GM18519 (cell line): ENCODE measurements at regions not wholly inside any gene's neighbourhood (a gene's known extent, or its start where the extent isn't known, plus 50 kb on each side); places are given as distances from the start of the nearest gene placed in this dataset.
"Not testable (repeated sequence)": the region's sequence is repeated elsewhere in the genome, so short reads cannot be mapped to it uniquely, and the experiment has no call there.

Experiments used
- ATAC-seq: cut with Tn5 transposase; IDR thresholded peaks from one replicate; pipeline ENCODE4 v1.9.1; 2021; ENCODE audit warnings: mild to moderate bottlenecking, moderate library complexity; ENCODE audit not compliant: unreplicated experiment, low FRiP score

DNA sequence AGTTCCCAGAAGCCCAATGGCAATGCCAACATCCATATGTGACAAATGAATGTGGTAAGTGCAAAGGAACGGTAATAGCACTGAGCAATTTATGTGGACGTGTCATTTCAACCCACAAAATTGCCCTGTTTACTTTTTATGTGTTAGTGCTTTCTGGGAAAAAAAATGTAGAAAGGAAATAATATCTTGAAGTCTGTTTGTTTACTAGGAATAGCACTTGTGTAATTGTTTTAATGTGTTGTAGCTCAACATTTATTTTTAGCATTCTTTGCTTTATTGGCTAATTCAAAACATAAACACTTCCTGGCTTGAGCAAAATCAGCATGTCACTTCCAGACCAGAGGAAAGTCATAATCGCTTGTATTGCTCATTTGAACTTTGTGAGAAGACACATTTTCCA lies 224.8 kb upstream of the KCNK2 start:
- ATAC-seq, result no peak

DNA sequence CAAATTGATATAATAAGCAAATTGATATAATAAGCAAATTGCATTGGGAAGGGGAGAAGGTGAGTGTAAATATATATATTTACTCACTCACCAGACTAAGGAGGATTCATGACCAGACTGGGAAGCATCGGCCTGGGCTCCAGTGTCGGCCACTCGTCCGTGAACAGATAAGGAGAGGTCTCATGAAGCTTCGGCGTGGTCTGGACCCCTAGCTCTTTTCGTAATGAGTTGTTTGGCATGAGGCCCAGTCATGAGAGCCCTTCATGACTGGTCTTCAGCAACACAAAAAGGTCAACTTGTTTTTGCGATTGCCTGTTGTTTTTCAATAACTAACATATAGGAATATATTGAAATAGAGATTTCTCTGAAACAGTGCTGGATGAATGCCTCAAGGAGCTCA lies 222.9 kb upstream of the KCNK2 start:
- no peak for ATAC-seq

DNA sequence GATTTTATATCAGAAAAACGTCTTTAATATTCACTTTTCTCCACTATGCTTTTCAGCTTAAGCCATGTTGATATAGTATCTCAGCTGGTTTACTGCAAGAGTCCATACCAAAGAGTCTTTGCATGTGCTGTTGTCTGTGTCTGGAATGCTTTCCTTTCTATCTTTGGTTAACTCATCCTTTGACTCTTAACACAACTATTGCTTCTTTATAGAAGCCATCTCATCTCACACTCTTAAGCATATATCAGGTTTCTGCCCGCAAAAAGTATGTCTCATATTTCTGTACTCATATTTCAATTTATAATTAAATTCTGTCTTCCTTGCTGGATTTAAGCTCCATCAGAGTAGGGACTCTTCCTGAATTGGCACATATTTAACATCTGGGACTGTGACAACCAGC lies 220.9 kb upstream of the KCNK2 start:
- ATAC-seq, result no peak

DNA sequence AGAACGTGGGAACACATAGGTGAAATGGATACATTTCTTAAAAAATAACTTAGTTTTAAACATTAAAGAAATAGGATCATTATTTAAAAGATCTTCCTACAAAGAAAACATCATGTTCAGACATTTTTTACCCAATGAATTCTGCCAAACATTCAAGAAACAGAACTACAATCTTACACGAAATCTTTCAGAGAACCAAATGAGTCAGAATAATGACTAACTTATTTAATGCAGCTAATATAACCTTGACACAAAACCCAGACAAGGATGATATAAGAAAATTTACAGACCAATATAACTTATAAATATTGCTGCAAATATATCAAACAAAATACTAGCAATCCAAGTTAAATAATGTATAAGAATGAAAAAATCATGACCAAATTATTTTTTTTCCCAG lies 220.1 kb upstream of the KCNK2 start:
- ATAC-seq, result no peak

DNA sequence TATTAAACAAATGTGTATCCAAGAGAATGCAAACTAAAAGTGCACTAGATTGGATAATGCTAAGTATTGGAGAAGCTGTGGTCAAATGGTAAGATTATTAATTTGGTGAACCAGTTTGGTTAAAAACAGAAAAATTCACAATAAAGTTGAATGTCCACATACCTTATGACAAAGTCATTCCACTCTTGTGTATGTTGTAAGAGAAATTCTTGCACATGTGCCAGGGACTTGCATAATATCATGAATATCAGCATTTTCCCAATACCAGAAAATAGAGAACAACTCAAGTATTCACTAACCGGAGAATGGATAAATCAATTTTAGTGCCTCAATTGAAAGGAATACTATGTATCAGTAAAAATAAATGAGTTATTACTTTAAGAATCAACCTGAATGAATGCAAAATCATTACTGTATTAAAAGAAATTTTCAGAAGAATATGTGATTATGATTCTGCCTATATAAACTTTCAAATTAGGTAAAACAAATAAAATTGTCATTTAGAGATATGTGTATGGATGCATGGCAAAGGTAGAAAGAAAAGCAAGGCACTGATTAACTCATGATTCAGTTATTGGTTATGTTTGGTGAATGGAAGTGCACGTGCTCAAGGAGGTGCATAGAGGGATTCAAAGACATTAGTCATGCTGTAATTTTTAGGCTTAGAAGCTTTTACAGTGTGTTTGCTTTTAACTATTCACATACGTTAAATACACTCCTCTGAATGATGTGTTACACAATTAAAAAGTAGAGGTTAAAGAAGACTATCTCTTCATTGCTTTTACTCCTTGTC lies 217.4 kb upstream of the KCNK2 start:
- ATAC-seq, result no peak

DNA sequence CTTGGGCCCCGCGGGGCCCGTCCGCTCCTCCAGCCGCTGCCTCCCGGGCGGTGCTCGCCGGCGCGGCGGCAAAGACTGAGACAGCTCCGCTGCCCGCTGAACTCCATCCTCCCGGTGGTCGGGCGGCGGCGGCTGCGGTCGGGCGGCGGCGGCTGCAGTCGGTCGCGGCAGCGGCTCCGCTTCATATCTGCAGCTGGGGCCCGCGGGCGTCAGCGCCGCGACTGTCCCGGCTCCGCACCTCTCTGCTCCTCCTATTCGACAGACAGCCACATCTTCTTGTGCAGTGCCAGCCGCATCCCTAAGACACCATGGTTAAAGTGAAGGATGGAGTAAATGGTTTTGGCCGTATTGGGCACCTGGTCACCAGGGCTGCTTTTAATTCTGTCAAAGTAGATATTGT lies 212.1 kb upstream of the KCNK2 start:
- not testable (repeated sequence) for ATAC-seq

DNA sequence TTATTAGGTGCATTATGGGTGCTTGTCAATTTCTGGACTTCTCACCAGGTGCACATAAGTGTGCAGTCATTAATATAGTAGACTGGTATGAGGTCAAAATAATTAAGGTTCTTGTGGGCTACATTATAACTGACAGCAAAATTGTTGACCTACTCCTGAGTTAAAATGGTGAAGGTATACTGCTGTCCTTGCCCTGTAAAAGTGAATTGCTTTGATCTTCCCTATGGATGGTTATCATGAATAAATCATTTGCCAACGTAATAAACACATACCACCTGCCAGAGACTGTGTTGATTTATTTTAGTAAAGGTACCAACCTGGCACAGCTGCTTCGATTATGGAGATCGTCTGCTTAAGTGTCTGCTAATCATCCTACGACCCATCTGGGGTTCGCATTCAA lies 201.6 kb upstream of the KCNK2 start:
- no peak for ATAC-seq

DNA sequence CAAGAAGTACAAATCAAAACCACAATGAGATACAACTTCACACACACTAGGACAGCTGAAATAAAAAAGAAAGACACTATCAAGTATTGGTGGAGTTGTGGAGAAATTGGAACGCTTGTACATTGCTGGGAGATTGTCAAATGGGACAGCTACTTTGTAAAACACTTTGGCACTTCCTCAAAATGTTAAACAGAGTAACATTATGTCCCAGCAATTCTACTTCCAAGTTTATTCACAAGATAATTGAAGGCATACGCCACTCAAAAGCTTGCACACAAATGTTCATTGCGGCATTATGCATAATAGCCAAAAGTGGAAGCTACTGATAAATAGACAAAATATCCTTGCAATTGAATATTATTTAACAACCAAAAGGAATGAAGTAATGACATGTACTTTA lies 199.9 kb upstream of the KCNK2 start:
- ATAC-seq, result no peak

DNA sequence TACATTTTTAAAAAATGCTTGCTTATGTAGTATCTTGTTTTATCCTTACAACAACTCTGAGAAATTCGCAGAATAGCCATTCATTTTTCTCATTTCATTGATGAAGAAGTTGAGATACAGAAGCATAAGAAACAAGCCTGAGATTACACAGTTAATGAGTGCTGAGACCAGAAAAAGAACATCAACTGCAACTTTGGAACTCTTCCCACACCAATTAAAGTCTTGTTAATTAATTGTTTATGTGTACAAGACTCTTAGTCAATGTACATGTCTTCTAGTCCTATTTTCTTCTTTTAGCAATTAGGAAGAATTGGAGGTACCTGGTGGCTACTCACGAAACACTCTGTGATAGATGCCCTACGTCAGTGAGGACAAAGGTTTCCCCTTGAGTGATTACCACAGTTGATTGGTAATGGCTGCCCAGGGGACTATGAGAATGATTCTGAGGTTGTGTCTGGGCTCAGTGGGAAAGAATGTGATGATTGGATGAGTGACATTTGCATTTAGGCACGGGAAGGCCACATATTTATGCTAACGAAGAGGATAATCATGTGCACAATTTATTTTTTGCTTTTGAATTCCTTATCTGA lies 187.4 kb upstream of the KCNK2 start:
- no peak for ATAC-seq

DNA sequence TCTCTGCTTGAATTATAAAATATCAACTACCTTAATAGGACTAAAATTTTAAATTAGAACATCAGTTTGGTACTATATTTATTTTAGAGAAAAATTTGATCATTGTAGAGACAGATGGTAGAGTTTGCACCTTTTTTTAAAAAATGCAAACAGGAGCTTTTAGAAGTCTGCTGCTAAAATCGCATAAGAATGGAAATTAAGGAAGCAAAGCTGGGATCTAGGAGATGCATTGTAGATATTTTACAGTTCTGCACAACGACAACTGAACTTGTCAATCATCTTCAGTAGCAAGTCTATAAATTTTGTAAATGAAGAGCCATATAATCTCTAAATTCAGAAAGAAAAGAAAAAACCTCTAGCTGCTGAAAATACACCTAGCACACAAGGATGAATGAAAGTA lies 185.6 kb upstream of the KCNK2 start:
- no peak for ATAC-seq

DNA sequence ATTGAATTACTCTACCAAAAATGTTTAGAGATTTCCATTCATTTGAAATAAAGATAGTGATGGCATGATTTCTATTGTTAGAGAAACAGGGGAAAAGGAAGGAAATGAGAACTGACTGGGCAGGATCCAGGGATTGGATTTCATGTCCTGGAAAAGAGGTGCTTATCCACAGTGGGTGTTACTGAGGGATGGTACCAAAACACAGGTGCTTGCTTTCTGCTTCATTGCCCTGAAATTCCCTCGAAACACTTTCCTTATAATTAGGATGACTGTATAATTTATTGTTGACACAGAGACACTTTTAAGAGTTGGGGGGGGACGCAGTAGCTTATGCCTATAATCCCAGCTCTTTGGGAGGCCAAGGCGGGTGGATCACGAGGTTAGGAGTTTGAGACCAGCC lies 185.0 kb upstream of the KCNK2 start:
- ATAC-seq, result no peak

DNA sequence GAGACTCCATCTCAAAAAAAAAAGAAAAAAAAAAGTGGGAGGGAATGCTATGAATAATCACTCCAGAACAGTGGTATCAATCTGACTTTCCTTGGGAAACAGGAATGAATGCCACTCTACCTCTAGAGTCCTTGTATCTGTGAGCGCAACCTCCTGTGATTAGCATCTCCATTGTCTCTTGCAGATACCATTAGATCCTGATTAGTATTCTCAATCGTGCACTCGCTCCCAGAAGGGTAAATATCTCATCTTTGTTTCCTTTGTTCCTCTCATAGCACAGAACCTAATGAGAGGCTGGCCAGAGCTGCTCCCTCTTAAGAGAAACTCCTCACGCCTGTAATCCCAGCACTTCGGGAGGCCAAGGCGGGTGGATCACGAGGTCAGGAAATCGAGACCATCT lies 184.4 kb upstream of the KCNK2 start:
- ATAC-seq, result no peak

DNA sequence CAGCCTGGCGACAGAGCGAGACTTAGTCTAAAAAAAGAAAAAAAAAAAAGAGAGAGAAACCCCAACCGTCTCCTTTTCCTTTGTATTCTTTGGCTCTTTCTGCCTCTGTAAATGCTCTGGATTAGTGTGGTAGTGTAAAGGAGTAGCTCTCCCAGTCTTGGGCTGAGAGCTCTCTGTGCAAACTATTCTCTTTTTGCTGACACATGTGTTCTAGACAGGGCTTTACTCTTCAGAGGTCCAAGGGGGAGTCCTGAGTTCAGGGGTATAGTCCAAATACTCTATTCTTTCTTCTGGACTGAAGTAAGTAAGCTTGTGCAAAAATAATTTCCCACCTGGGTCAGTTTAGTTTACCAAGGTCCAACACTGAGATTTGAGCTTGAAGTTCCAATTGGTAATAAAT lies 183.8 kb upstream of the KCNK2 start:
- ATAC-seq, result no peak

DNA sequence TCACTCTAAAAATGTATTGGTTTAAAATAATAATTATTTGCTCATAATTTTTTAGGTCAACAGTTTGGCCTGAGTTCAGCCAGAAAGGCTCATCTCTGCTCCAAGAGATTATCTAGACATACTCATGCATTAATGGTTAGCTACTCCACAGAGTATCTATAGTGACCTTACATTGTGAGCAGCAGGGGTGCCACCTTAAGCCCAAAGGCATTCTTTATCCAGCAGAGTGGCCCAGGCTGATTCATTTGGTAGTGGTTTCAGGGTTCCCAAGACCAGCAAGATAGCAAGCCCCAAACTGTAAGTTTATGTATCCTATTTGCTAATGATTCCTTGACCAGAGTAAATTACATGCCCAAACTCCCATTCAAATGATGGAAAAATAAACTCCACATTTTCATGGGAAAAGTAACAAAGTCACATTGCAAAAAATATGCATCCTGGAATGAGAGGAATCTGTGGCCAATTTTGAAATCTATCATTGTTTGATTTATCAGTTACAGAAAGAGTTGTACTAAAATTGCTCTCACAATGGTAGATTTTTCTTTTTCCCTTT lies 182.6 kb upstream of the KCNK2 start:
- ATAC-seq, result no peak

DNA sequence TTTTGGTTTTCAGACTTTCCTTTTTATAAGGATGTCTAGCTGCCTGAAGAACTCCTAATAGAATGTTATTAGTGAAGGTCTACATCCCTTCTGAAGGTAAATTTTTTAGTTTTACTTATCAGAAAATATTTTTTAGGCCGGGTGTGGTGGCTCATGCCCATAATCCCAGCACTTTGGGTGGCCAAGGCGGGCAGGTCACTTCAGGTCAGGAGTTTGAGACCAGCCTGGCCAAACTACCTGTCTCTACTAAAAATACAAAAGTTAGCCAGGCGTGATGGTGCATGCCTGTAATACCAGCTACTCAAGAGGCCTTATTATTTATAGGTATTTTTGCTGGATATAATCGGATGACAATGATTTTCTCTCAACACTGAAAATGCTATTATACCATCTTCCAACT lies 181.9 kb upstream of the KCNK2 start:
- ATAC-seq, result no peak

DNA sequence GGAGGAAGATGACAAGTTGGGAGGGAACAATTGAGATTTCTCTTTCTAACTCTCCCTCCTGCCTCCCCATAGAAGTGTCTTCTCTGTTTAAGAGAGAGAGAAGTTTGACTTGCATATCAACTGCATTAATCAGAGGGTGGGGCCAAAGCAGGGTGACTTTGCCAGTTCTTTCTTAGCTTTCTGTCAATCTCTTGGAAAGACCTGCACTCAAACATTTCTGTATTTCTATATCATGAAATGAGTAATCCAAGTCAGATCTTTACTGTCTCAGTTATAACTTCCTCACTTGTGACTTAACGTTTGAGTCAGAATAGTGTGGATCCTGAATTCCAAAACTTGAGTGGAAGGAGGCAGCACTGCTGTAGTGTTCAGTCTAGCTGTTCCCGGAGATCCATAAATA lies 180.8 kb upstream of the KCNK2 start:
- ATAC-seq, result no peak

DNA sequence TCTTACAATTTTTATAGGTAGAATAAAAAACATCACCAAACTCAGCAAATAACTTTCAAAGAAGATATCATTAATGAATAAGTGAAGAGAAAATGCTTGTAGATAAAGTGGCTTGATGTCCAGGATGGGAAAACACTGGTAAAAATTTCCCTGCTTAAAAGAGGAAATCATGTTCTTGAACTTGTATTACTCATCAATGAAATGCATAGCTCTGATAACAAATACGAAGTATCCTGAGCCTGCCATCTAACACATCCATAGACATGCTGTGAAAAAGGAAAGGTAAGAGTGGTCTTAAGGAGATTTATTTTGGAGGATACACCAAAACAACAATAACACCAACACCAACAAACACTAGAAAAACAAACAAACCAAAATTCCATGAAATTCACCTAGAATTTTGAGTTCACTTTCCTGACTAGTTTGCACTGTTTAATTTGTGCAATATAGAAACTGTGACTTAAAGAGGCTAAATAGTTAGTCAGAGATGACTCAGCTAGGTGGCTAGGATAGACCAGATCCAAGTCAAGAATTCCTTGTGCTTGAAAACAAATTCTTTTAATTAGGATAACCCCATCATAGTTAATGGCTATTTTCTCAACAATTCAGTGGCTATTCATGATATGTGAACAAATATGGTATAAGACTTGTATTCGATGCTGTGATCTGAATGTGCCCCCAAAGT lies 179.8 kb upstream of the KCNK2 start:
- ATAC-seq, result no peak

DNA sequence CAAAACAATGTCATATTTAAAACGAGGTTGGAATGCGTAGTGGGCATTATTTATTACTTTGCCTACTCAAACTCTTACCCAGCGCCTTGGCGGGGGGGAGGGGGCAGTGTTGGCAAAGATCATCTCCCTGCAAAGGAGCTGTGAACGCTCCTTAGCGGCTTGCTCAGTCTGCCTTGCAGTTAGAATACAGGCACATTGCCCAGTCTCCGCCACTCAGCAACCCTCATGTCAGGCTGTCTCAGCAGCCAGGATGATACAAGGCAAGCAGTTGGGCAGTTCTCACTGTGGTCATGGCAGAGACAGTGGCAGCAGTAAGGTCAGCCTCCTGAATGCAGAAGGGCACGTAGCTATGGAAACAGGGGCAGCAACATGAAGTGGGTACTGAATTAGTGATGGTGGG lies 170.4 kb upstream of the KCNK2 start:
- no peak for ATAC-seq

DNA sequence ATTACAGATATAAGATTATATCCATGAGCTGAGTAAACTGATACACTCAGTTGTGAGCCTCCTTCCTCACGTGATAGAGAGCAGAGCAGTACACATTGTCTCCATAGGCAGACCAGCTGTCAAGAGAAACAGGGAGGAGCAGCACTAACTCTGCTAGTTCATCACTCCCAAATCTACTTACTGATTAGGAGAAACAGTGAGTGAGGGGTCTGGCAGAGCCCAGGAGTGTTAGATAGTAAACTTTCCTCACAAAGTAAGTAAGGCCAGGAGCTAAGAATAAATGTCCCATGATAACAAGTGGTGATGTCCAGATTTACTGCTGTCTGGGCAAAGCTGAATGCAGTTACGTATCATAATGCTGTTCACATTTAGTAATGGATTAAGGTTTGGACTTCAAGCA lies 168.6 kb upstream of the KCNK2 start:
- no peak for ATAC-seq

DNA sequence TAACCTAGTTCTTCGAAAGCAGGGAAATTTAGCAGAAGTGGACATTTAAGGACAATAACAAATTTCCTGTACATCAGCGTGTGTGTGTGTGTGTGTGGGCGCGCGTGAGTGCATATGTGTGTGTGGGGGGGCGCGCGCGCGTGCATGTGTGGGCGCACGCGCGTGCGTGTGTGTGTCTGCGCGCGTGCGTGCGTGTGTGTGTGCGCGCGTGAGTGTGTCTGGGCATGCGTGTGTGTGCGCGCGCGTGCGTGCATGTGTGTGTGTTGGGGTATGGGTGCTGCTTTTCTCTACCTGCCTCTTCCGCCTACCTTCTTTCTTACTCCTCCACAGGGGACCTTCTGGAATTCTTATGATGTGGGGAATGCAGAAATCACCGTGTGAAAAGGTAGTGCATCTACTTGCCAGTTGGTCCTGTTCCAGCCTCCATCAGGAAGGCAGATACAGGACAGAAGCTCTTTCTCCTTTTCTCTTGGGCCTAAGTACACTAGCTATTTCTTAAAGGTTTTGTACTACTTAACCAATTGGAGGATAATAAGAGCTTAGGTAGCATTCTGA lies 165.4 kb upstream of the KCNK2 start:
- no peak for ATAC-seq

DNA sequence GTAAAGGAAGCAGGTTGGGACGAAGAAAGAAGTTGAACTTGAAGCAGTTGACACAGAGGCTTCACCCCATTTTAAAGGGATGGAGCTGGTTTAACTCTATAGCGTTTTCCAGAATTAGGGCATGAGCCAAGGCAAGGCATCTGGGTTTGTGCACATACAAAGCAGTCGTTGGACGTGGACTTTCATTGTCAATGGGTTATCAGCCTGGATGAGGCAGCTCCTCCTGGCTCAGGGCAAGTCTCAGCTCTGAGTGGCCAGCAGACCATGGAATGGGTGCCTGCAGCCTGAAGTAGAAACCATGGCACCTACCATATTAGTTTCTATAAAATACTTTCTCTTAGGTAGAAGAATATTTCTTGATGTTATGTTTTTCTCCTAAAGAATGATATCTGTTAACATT lies 163.8 kb upstream of the KCNK2 start:
- no peak for ATAC-seq
